Stomach (tissue), 4 donors: ENCODE measurements at regions not wholly inside any gene's neighbourhood (a gene's known extent, or its start where the extent isn't known, plus 50 kb on each side); places are given as distances from the start of the nearest gene placed in this dataset.

Experiments used
- EP300 ChIP-seq: sonication (generic); formaldehyde crosslinking; IDR thresholded peaks from one replicate; pipeline ENCODE4 v1.6.1; 2017; ENCODE audit warnings: antibody characterized with exemption
- POLR2A ChIP-seq, 4 donors: fragments of 450-650 bp; IDR thresholded peaks; one replicate each; pipeline ENCODE4 v1.6.1; 2016; ENCODE audit warnings: antibody characterized with exemption in 4 of 4, control low read depth in 2 of 4, mild to moderate bottlenecking in 1 of 4, moderate library complexity in 1 of 4
- POLR2AphosphoS5 ChIP-seq, 3 donors: sonication (generic); formaldehyde crosslinking; IDR thresholded peaks; one replicate each; pipeline ENCODE4 v1.6.1; 2016; ENCODE audit warnings: antibody characterized with exemption in 3 of 3
- TF ChIP-seq, protein P1 (sequence below), 7 experiments: fragments of 450-650 bp in 4 of 7; fragments of 200-600 bp in 3 of 7; sonication (generic) in 3 of 7; IDR thresholded peaks; one replicate each; pipeline ENCODE4 v1.5.1; 2016 to 2019; ENCODE audit warnings: antibody characterized with exemption in 7 of 7, control low read depth in 2 of 7, mild to moderate bottlenecking in 1 of 7

DNA sequence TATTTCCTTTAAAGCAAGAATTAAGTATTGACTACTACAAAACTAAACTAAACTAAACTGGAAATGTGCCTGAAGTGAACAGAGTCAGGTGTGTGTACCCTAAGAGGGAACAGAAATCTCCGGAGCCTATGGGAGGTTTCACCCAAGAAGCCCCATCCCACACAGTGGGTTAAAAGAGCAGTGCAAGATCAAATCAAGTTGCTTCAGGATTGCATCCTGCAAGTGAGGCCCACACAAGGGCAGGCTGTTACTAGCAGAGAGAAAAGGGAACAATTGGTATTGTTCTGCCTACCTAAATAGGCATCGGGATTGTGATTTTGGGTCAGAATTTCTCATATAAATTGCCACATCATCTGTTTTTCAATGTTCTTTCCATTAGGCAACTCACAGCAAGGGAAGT lies 113.3 kb upstream of the CDC14C start:
- TF ChIP-seq, protein P1, sequence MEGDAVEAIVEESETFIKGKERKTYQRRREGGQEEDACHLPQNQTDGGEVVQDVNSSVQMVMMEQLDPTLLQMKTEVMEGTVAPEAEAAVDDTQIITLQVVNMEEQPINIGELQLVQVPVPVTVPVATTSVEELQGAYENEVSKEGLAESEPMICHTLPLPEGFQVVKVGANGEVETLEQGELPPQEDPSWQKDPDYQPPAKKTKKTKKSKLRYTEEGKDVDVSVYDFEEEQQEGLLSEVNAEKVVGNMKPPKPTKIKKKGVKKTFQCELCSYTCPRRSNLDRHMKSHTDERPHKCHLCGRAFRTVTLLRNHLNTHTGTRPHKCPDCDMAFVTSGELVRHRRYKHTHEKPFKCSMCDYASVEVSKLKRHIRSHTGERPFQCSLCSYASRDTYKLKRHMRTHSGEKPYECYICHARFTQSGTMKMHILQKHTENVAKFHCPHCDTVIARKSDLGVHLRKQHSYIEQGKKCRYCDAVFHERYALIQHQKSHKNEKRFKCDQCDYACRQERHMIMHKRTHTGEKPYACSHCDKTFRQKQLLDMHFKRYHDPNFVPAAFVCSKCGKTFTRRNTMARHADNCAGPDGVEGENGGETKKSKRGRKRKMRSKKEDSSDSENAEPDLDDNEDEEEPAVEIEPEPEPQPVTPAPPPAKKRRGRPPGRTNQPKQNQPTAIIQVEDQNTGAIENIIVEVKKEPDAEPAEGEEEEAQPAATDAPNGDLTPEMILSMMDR (IDR thresholded peaks at IDR 0.05): no peak
- no peak for TF ChIP-seq POLR2AphosphoS5 (IDR thresholded peaks at IDR 0.05)
- no peak for TF ChIP-seq EP300
- no peak for TF ChIP-seq POLR2A (IDR thresholded peaks at IDR 0.05)
